Activated CD8-positive, alpha-beta memory T cell treated with anti-CD3 and anti-CD28 coated beads, Interleukin-2, amount 50 U/mL, for 24 hours (primary cell): ENCODE measurements at regions not wholly inside any gene's neighbourhood (a gene's known extent, or its start where the extent isn't known, plus 50 kb on each side); places are given as distances from the start of the nearest gene placed in this dataset.

Experiments
- DNase-seq: peaks from one replicate; pipeline ENCODE4 v3.0.0-alpha.2; 2020; ENCODE audit errors: extremely low read depth

- no peak for DNase-seq
Measured at GRCh38 chr11:32161293-32161692, 70.4 kb downstream of the RCN1 start.

- DNase-seq, result no peak
Measured at GRCh38 chr11:32162351-32162750, 71.5 kb downstream of the RCN1 start.

GRCh38 chr11:32162906-32163305, 72.0 kb downstream of the RCN1 start:
- DNase-seq, result no peak

GRCh38 chr11:32163557-32163956, 72.7 kb downstream of the RCN1 start:
- DNase-seq, result no peak

GRCh38 chr11:32164836-32165235, 74.0 kb downstream of the RCN1 start:
- no peak for DNase-seq

GRCh38 chr11:32168924-32169323, 78.0 kb downstream of the RCN1 start:
- DNase-seq, result no peak

- DNase-seq, result no peak
Measured at GRCh38 chr11:32171445-32171844, 80.6 kb downstream of the RCN1 start.

GRCh38 chr11:32172041-32172847, 81.4 kb downstream of the RCN1 start:
- DNase-seq, result no peak

- no peak for DNase-seq
Measured at GRCh38 chr11:32172848-32173834, 82.3 kb downstream of the RCN1 start.

- no peak for DNase-seq
Measured at GRCh38 chr11:32173977-32174376, 83.1 kb downstream of the RCN1 start.

- DNase-seq, result peak; percentile 57
Measured at GRCh38 chr11:32176223-32176934, 85.5 kb downstream of the RCN1 start.

GRCh38 chr11:32178692-32179091, 87.8 kb downstream of the RCN1 start:
- no peak for DNase-seq

GRCh38 chr11:32183512-32183911, 92.6 kb downstream of the RCN1 start:
- no peak for DNase-seq

- no peak for DNase-seq
Measured at GRCh38 chr11:32184041-32184722, 93.3 kb downstream of the RCN1 start.

- no peak for DNase-seq
Measured at GRCh38 chr11:32184723-32185376, 94.0 kb downstream of the RCN1 start.

GRCh38 chr11:32186118-32186517, 95.2 kb downstream of the RCN1 start:
- DNase-seq, result no peak

- no peak for DNase-seq
Measured at GRCh38 chr11:32187111-32187510, 96.2 kb downstream of the RCN1 start.

GRCh38 chr11:32188785-32189184, 97.9 kb downstream of the RCN1 start:
- no peak for DNase-seq

GRCh38 chr11:32196137-32196536, 105.3 kb downstream of the RCN1 start:
- no peak for DNase-seq

- no peak for DNase-seq
Measured at GRCh38 chr11:32198053-32198452, 107.2 kb downstream of the RCN1 start.
